ENCODE measurements at regions not wholly inside any gene's neighbourhood (a gene's known extent, or its start where the extent isn't known, plus 50 kb on each side); places are given as distances from the start of the nearest gene placed in this dataset.

GRCh38 chr13:79681069-79681468 lies 200.1 kb downstream of the NDFIP2 start:
- DNase-seq, result no peak

GRCh38 chr13:79680485-79680884 lies 199.5 kb downstream of the NDFIP2 start:
- DNase-seq, result no peak

GRCh38 chr13:79679334-79679733 lies 198.4 kb downstream of the NDFIP2 start:
- peak; percentile 14 for DNase-seq

- DNase-seq, result no peak
Observed at GRCh38 chr13:79678100-79678499, 197.1 kb downstream of the NDFIP2 start.

GRCh38 chr13:79675931-79676660 lies 195.1 kb downstream of the NDFIP2 start:
- no peak for DNase-seq

- no peak for DNase-seq
Observed at GRCh38 chr13:79674765-79675515, 194.0 kb downstream of the NDFIP2 start.

GRCh38 chr13:79673993-79674377 lies 193.0 kb downstream of the NDFIP2 start:
- no peak for DNase-seq

GRCh38 chr13:79673310-79673992 lies 192.5 kb downstream of the NDFIP2 start:
- no peak for DNase-seq

GRCh38 chr13:79671420-79671819 lies 190.5 kb downstream of the NDFIP2 start:
- no peak for DNase-seq

GRCh38 chr13:79668201-79668752 lies 187.3 kb downstream of the NDFIP2 start:
- no peak for DNase-seq

- no peak for DNase-seq
Observed at GRCh38 chr13:79667771-79668170, 186.8 kb downstream of the NDFIP2 start.

- no peak for DNase-seq
Observed at GRCh38 chr13:79663977-79664636, 183.2 kb downstream of the NDFIP2 start.

- no peak for DNase-seq
Observed at GRCh38 chr13:79663435-79663834, 182.5 kb downstream of the NDFIP2 start.

GRCh38 chr13:79662882-79663281 lies 181.9 kb downstream of the NDFIP2 start:
- no peak for DNase-seq

- no peak for DNase-seq
Observed at GRCh38 chr13:79660361-79660760, 179.4 kb downstream of the NDFIP2 start.

- DNase-seq, result no peak
Observed at GRCh38 chr13:79659121-79659521, 178.2 kb downstream of the NDFIP2 start.

- DNase-seq, result no peak
Observed at GRCh38 chr13:79658333-79658975, 177.5 kb downstream of the NDFIP2 start.

- DNase-seq, result no peak
Observed at GRCh38 chr13:79655509-79655908, 174.6 kb downstream of the NDFIP2 start.

GRCh38 chr13:79654520-79654919 lies 173.6 kb downstream of the NDFIP2 start:
- no peak for DNase-seq

GRCh38 chr13:79650688-79651087 lies 169.7 kb downstream of the NDFIP2 start:
- DNase-seq, result no peak

GRCh38 chr13:79648191-79648590 lies 167.2 kb downstream of the NDFIP2 start:
- no peak for DNase-seq

- DNase-seq, result no peak
Observed at GRCh38 chr13:79647533-79647932, 166.6 kb downstream of the NDFIP2 start.
